ENCODE measurements at regions not wholly inside any gene's neighbourhood (a gene's known extent, or its start where the extent isn't known, plus 50 kb on each side); places are given as distances from the start of the nearest gene placed in this dataset.
A peak's percentile ranks its signal among the peaks of the same experiment; 100 is the strongest.

DNA sequence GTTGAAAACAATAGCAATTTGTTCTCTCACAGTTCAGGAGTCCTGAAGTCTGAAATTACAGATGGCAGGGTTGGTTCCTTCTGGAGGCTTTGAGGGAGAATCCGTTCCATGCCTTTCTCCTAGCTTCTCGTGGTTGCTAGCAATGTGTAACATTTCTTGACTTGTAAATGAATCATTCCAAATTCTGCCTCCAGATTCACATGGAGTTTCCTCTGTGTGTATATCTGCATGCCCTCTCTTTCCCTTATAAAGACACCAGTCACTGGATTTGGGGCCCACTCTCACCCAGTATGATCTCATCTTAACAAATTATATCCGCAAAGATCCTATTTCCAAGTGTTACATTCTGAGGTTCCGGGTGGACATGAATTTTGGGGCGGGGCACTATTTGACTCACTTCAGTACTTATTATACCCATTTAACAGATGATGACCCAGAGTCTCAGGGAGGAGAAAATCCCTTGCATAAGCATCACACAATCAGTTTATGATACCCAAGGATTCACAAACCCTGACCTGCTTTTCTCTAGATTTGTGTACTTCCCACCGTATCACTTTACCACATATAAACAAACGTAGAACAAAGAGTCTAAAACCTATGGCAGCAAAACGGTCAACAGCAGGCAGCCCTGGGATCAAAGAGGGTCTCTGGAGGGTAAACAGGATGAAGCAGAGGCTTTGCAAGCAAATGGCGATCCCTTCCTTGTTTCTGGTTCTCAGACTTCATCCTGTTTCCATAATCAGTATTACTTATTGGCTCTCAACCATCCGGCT, 93.7 kb downstream of the C9orf152 start (continued):
- TF ChIP-seq HNF4G (IDR thresholded peaks at IDR 0.05; ENCODE audit: borderline replicate concordance, low read depth, low read length) (no peak), HNF4G (CRISPR knock-in tag; IDR thresholded peaks at IDR 0.05; ENCODE audit: borderline replicate concordance, low read depth) (no peak), SOX5 (CRISPR knock-in tag; IDR thresholded peaks at IDR 0.05; ENCODE audit: borderline replicate concordance) (peak; percentile 84; the same call in 1 of the 2 replicates), RXRB (CRISPR knock-in tag; IDR thresholded peaks at IDR 0.05; ENCODE audit: borderline replicate concordance) (peak; percentile 72), MAZ (IDR thresholded peaks at IDR 0.05; ENCODE audit: borderline replicate concordance, low read depth, low read length) (no peak), MAZ (CRISPR knock-in tag; IDR thresholded peaks at IDR 0.05; ENCODE audit: low read depth) (no peak), SALL1 (CRISPR knock-in tag; IDR thresholded peaks at IDR 0.05) (0 out of 2 replicates have a peak, but pooled peaks have one; percentile 26), HMG20A (CRISPR knock-in tag; IDR thresholded peaks at IDR 0.05; ENCODE audit: borderline replicate concordance) (peak; percentile 25; the same call in 1 of the 2 replicates), REXO4 (CRISPR knock-in tag; IDR thresholded peaks at IDR 0.05; ENCODE audit: borderline replicate concordance) (no peak), FOXA3 (CRISPR knock-in tag; IDR thresholded peaks at IDR 0.05) (peak; percentile 80), SAP130 (CRISPR knock-in tag; IDR thresholded peaks at IDR 0.05; ENCODE audit: low read depth) (peak; percentile 49), FOXK1 (CRISPR knock-in tag; IDR thresholded peaks at IDR 0.05; ENCODE audit: borderline replicate concordance, low read depth) (peak; percentile 52; the same call in 1 of the 2 replicates), ETV5 (CRISPR knock-in tag; IDR thresholded peaks at IDR 0.05; ENCODE audit: borderline replicate concordance) (peak; percentile 59; the same call in 1 of the 2 replicates), REPIN1 (CRISPR knock-in tag; IDR thresholded peaks at IDR 0.05; ENCODE audit: borderline replicate concordance, low read depth) (no peak), CHD4 (IDR thresholded peaks at IDR 0.05; ENCODE audit: borderline replicate concordance, low read length) (peak; percentile 84; the same call in 1 of the 2 replicates), FOXO1 (CRISPR knock-in tag; IDR thresholded peaks at IDR 0.05) (peak; percentile 46; the same call in 1 of the 2 replicates), NCOA2 (CRISPR knock-in tag; IDR thresholded peaks at IDR 0.05) (0 out of 2 replicates have a peak, but pooled peaks have one; percentile 21), ZNF543 (CRISPR knock-in tag; IDR thresholded peaks at IDR 0.05) (no peak), BHLHE40 (IDR thresholded peaks at IDR 0.05; ENCODE audit: low read length) (no peak), ZNF629 (CRISPR knock-in tag; conservative IDR thresholded peaks at IDR 0.05) (peak; percentile 83), ZNF124 (CRISPR knock-in tag; IDR thresholded peaks at IDR 0.05) (no peak), HDAC1 (CRISPR knock-in tag; IDR thresholded peaks at IDR 0.05) (0 out of 2 replicates have a peak, but pooled peaks have one; percentile 24), FOXA1 (IDR thresholded peaks at IDR 0.05) (no peak), FOXA1 (CRISPR knock-in tag; IDR thresholded peaks at IDR 0.05) (peak; percentile 25; the same call in 1 of the 2 replicates)
- TF ChIP-seq, protein P1, sequence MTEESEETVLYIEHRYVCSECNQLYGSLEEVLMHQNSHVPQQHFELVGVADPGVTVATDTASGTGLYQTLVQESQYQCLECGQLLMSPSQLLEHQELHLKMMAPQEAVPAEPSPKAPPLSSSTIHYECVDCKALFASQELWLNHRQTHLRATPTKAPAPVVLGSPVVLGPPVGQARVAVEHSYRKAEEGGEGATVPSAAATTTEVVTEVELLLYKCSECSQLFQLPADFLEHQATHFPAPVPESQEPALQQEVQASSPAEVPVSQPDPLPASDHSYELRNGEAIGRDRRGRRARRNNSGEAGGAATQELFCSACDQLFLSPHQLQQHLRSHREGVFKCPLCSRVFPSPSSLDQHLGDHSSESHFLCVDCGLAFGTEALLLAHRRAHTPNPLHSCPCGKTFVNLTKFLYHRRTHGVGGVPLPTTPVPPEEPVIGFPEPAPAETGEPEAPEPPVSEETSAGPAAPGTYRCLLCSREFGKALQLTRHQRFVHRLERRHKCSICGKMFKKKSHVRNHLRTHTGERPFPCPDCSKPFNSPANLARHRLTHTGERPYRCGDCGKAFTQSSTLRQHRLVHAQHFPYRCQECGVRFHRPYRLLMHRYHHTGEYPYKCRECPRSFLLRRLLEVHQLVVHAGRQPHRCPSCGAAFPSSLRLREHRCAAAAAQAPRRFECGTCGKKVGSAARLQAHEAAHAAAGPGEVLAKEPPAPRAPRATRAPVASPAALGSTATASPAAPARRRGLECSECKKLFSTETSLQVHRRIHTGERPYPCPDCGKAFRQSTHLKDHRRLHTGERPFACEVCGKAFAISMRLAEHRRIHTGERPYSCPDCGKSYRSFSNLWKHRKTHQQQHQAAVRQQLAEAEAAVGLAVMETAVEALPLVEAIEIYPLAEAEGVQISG (CRISPR knock-in tag; IDR thresholded peaks at IDR 0.05), result no peak
- TF ChIP-seq, protein P2, sequence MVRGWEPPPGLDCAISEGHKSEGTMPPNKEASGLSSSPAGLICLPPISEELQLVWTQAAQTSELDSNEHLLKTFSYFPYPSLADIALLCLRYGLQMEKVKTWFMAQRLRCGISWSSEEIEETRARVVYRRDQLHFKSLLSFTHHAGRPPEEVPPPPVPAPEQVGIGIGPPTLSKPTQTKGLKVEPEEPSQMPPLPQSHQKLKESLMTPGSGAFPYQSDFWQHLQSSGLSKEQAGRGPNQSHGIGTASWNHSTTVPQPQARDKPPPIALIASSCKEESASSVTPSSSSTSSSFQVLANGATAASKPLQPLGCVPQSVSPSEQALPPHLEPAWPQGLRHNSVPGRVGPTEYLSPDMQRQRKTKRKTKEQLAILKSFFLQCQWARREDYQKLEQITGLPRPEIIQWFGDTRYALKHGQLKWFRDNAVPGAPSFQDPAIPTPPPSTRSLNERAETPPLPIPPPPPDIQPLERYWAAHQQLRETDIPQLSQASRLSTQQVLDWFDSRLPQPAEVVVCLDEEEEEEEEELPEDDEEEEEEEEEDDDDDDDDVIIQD (CRISPR knock-in tag; IDR thresholded peaks at IDR 0.05; ENCODE audit: low read depth), result peak; percentile 32; the same call in 1 of the 2 replicates
